ENCODE measurements at regions not wholly inside any gene's neighbourhood (a gene's known extent, or its start where the extent isn't known, plus 50 kb on each side); places are given as distances from the start of the nearest gene placed in this dataset.

- TF ChIP-seq, protein P1, sequence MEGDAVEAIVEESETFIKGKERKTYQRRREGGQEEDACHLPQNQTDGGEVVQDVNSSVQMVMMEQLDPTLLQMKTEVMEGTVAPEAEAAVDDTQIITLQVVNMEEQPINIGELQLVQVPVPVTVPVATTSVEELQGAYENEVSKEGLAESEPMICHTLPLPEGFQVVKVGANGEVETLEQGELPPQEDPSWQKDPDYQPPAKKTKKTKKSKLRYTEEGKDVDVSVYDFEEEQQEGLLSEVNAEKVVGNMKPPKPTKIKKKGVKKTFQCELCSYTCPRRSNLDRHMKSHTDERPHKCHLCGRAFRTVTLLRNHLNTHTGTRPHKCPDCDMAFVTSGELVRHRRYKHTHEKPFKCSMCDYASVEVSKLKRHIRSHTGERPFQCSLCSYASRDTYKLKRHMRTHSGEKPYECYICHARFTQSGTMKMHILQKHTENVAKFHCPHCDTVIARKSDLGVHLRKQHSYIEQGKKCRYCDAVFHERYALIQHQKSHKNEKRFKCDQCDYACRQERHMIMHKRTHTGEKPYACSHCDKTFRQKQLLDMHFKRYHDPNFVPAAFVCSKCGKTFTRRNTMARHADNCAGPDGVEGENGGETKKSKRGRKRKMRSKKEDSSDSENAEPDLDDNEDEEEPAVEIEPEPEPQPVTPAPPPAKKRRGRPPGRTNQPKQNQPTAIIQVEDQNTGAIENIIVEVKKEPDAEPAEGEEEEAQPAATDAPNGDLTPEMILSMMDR (IDR thresholded peaks at IDR 0.05; ENCODE audit: control insufficient read depth, extremely low read depth, insufficient read depth) = no peak
- DNase-seq (ENCODE audit: low read depth) = no peak
- no peak overlapping the region for H3K4me3 ChIP-seq (ENCODE audit: low read depth, low read length)
Measured at GRCh38 chr6:140025171-140025570, 650.7 kb upstream of the CITED2 start.

DNA sequence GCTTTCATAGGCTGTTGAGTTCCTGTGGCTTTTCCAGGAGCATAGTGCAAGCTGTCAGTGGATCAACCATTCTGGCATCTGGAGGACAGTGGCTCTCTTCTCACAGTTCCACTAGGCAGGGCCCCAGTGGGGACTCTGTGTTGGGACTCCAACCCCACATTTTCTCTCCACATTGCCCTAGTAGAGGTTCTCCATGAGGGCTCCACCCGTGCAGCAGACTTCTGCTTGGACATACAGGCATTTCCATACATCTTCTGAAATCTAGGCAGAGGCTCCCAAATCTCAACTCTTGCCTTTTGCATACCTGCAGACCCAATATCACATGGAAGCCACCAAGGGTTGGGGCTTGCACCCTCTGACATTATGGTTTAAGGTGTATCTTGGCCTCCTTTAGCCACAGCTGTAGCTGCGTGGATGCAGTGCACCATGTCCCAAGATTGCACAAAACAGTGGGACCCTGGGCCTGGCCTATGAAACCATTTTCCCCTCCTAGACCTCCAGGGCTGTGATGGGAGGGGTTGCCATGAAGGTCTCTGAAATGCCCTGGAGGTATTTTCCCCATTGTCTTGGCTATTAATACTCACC is 645.9 kb upstream of the CITED2 start:
- H3K4me3 ChIP-seq (ENCODE audit: low read depth, low read length) = no peak overlapping the region
- TF ChIP-seq, protein P1 (IDR thresholded peaks at IDR 0.05; ENCODE audit: control insufficient read depth, extremely low read depth, insufficient read depth) = no peak
- no peak for DNase-seq (ENCODE audit: low read depth)

DNA sequence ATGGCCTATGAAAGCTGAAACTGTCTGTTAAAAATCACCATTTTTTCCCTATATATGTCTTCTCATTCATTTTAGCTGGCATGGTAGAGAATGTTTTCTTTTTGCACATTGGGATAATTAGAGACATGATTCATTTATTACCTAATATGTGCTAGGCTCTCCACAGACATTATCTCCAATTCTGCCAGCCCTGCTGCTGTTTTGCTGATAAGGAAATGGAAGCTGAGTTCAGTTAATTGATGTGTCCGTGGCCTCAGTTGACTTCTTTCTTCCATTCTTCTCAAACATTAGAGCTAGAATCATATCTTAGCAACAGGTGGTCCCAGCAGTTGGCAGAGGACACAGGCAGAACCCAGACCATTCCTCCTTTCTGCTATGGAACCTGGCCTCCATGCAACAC is 644.1 kb upstream of the CITED2 start:
- TF ChIP-seq, protein P1 (IDR thresholded peaks at IDR 0.05; ENCODE audit: control insufficient read depth, extremely low read depth, insufficient read depth) = no peak
- no peak overlapping the region for H3K4me3 ChIP-seq (ENCODE audit: low read depth, low read length)
- DNase-seq (ENCODE audit: low read depth) = no peak

- no peak for DNase-seq (ENCODE audit: low read depth)
- TF ChIP-seq, protein P1 (IDR thresholded peaks at IDR 0.05; ENCODE audit: control insufficient read depth, extremely low read depth, insufficient read depth) = no peak
- H3K4me3 ChIP-seq (ENCODE audit: low read depth, low read length) = no peak overlapping the region
Measured at GRCh38 chr6:140017470-140017869, 643.0 kb upstream of the CITED2 start.

GRCh38 chr6:140012150-140012549 is 637.7 kb upstream of the CITED2 start:
- no peak overlapping the region for H3K4me3 ChIP-seq (ENCODE audit: low read depth, low read length)
- no peak for DNase-seq (ENCODE audit: low read depth)
- TF ChIP-seq, protein P1 (IDR thresholded peaks at IDR 0.05; ENCODE audit: control insufficient read depth, extremely low read depth, insufficient read depth) = no peak

DNA sequence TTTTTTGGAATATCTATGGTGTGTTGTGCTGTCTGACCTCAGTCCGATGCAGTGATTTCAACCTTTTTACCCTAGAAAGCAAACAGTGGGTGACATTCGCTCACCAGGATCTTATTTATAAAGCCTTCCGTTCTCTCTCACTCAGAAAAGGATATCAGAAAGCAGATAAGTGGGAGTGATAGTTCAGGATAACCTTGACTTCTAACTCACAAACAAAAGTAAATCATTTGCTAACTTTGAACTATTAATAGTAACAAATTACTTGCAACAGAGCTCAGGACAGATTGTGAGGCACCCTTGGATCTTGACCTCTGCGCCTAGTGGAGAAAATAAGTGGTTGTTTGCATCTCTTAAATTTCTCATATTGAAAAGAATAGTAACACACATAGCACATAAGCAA is 637.1 kb upstream of the CITED2 start:
- TF ChIP-seq, protein P1 (IDR thresholded peaks at IDR 0.05; ENCODE audit: control insufficient read depth, extremely low read depth, insufficient read depth) = no peak
- no peak for DNase-seq (ENCODE audit: low read depth)
- no peak overlapping the region for H3K4me3 ChIP-seq (ENCODE audit: low read depth, low read length)

DNA sequence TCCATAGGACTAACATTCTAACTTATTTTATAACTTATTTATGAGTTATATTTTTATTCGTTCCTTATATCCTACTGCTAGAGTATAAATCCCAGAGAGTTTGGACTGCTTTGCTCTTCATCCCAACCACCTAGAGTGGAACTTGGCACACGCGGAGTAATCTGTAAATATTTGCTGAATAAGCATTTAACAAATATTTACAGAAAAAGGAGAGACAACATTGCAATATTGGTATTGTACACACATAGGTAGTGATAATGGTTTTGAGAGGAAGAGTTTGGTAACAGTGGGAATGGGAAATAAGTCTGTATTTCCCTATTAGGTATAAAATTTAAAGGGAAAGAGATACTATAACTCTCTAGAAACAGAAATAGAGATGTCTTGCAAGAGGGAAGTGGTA is 634.8 kb upstream of the CITED2 start:
- TF ChIP-seq, protein P1 (IDR thresholded peaks at IDR 0.05; ENCODE audit: control insufficient read depth, extremely low read depth, insufficient read depth) = no peak
- DNase-seq (ENCODE audit: low read depth) = peak; percentile 78
- H3K4me3 ChIP-seq (ENCODE audit: low read depth, low read length) = no peak overlapping the region
